GM12878 (cell line): ENCODE measurements at regions not wholly inside any gene's neighbourhood (a gene's known extent, or its start where the extent isn't known, plus 50 kb on each side); places are given as distances from the start of the nearest gene placed in this dataset.

Source experiments
- ATAC-seq: fragments of 200-7000 bp; cut with Tn5 transposase; 3 replicates; pipeline ENCODE4 v1.9.1; 2020; ENCODE audit warnings: mild to moderate bottlenecking, moderate library complexity
- BruUV-seq: library from RNA; stranded (reverse); fragments of 400-500 nt; replicated peaks from 2 replicates; lab custom pipeline; 2021; lab: Mats Ljungman, UMichigan
- CTCF ChIA-PET: fragments of 300-600 bp; sonication (Branson Sonifier 250); formaldehyde crosslinking; extraction: SDS; loops from one replicate; lab custom pipeline; 2021; ENCODE audit warnings: inconsistent platforms; lab: Yijun Ruan, JAX
- POLR2A ChIA-PET: fragments of 350-600 bp; formaldehyde crosslinking; extraction: SDS; loops from one replicate; lab custom pipeline; 2021; ENCODE audit warnings: inconsistent platforms; lab: Charles Lee
- RAD21 ChIA-PET: fragments of 300-600 bp; sonication (Branson Sonifier 250); formaldehyde crosslinking; loops from one replicate; lab custom pipeline; 2023; ENCODE audit warnings: antibody characterized with exemption; ENCODE audit not compliant: unreplicated experiment; lab: Charles Lee
- SMC1A ChIA-PET: fragments of 300-600 bp; sonication (Branson Sonifier 250); formaldehyde crosslinking; loops from one replicate; lab custom pipeline; 2023; ENCODE audit not compliant: unreplicated experiment, uncharacterized antibody; lab: Charles Lee
- DNase-seq: peaks from one replicate; pipeline ENCODE4 v3.0.0-alpha.2; 2011; ENCODE audit warnings: low read depth, low spot score
- FAIRE-seq: peaks from 3 replicates; lab custom pipeline; 2011; peaks lifted over from hg19 to GRCh38; lab: Jason Lieb, UNC
- H2AFZ ChIP-seq: 2 replicates; pipeline ENCODE4 v1.6.0; 2011; ENCODE audit warnings: low read depth, low read length, control low read depth; ENCODE audit not compliant: control insufficient read depth
- H3K27ac ChIP-seq: 2 replicates; pipeline ENCODE4 v1.5.1; 2011; ENCODE audit warnings: control low read depth; ENCODE audit not compliant: control insufficient read depth, insufficient read depth
- H3K27me3 ChIP-seq, 2 experiments: replicated peaks in 1 of 2; 2 replicates each; pipeline versions ENCODE4 v1.6.0 to v1.6.1; 2011; ENCODE audit warnings: low read length in 1 of 2; ENCODE audit not compliant: control insufficient read depth in 2 of 2, insufficient read depth in 2 of 2
- H3K36me3 ChIP-seq, 2 experiments: 2 replicates each; pipeline ENCODE4 v1.5.1; 2011; ENCODE audit warnings: low read length in 1 of 2; ENCODE audit not compliant: control insufficient read depth in 2 of 2, insufficient read depth in 2 of 2
- H3K4me1 ChIP-seq: 2 replicates; pipeline ENCODE4 v1.6.1; 2011; ENCODE audit warnings: mild to moderate bottlenecking, low read length, moderate library complexity, mixed read lengths; ENCODE audit not compliant: control insufficient read depth, insufficient read depth
- H3K4me2 ChIP-seq: 2 replicates; pipeline ENCODE4 v1.6.0; 2011; ENCODE audit warnings: control low read depth; ENCODE audit not compliant: control insufficient read depth, insufficient read depth
- H3K4me3 ChIP-seq: fragments of 200-600 bp; sonication (generic); 2 replicates; pipeline ENCODE4 v1.5.1; 2016
- H3K79me2 ChIP-seq: 2 replicates; pipeline ENCODE4 v1.6.0; 2011; ENCODE audit warnings: low read length; ENCODE audit not compliant: control insufficient read depth, insufficient read depth
- H3K9ac ChIP-seq: 2 replicates; pipeline ENCODE4 v1.8.0; 2011; ENCODE audit warnings: low read length, control low read depth, mixed read lengths; ENCODE audit not compliant: control insufficient read depth, insufficient read depth
- H3K9me3 ChIP-seq: replicated peaks from 3 replicates; pipeline ENCODE4 v1.5.1; 2011; ENCODE audit warnings: mild to moderate bottlenecking, low read length; ENCODE audit not compliant: control insufficient read depth, insufficient read depth
- H4K20me1 ChIP-seq: 2 replicates; pipeline ENCODE4 v1.6.0; 2011; ENCODE audit not compliant: control insufficient read depth, insufficient read depth
- IKZF1 ChIP-seq: fragments of 450-650 bp; conservative IDR thresholded peaks from 2 replicates; pipeline ENCODE4 v1.6.1; 2017; ENCODE audit warnings: antibody characterized with exemption, mild to moderate bottlenecking
- PAX5 ChIP-seq: IDR thresholded peaks from 2 replicates; pipeline ENCODE4 v1.6.1; 2011; ENCODE audit warnings: low read depth, low read length, borderline replicate concordance
- SMARCA5 ChIP-seq: fragments of 450-650 bp; IDR thresholded peaks from 2 replicates; pipeline ENCODE4 v1.6.1; 2017; ENCODE audit warnings: mild to moderate bottlenecking
- TCF12 ChIP-seq: IDR thresholded peaks from 2 replicates; pipeline ENCODE4 v1.6.1; 2011; ENCODE audit warnings: low read depth, mild to moderate bottlenecking, low read length
- ZNF274 ChIP-seq: IDR thresholded peaks from one replicate; pipeline ENCODE4 v1.8.0; 2011; ENCODE audit not compliant: insufficient read length, insufficient read depth
- WGBS: methylation state at CpG from one replicate; pipeline ENCODE4 v1.1.6; 2016; ENCODE audit warnings: low lambda C conversion rate; ENCODE audit not compliant: insufficient replicate concordance, insufficient coverage; ENCODE audit errors: missing lambda C conversion rate; 5-methylcytosine and 5-hydroxymethylcytosine counted together
- in situ Hi-C: fragments of 300-500 bp; cut with MboI; formaldehyde crosslinking; loops from 9 replicates; pipeline ENCODE4 v1.14.3; 2018; ENCODE audit warnings: mixed read lengths
- intact Hi-C: fragments of 100-400 bp; cut with micrococcal nuclease; formaldehyde crosslinking; loops from one replicate; pipeline ENCODE4 v1.14.2; 2022; ENCODE audit not compliant: unreplicated experiment
- TF ChIP-seq, protein P1 (sequence below): fragments of 450-650 bp; conservative IDR thresholded peaks from 2 replicates; pipeline ENCODE4 v1.6.1; 2017; ENCODE audit warnings: mild to moderate bottlenecking, moderate library complexity
- TF ChIP-seq, protein P2 (sequence below): fragments of 450-650 bp; formaldehyde crosslinking; IDR thresholded peaks from 2 replicates; pipeline ENCODE4 v1.4.0; 2020; ENCODE audit warnings: mild to moderate bottlenecking, moderate library complexity
- TF ChIP-seq, protein P3 (sequence below), 3 experiments: IDR thresholded peaks in 2 of 3; conservative IDR thresholded peaks in 1 of 3; 2 replicates each; pipeline ENCODE4 v1.5.1; 2011; ENCODE audit warnings: low read depth in 3 of 3, low read length in 3 of 3, mild to moderate bottlenecking in 3 of 3, control low read depth in 2 of 3, moderate library complexity in 2 of 3, inconsistent platforms in 1 of 3, mixed read lengths in 1 of 3; ENCODE audit not compliant: control insufficient read depth in 2 of 3, insufficient read depth in 1 of 3; ENCODE audit errors: extremely low read depth in 1 of 3

DNA sequence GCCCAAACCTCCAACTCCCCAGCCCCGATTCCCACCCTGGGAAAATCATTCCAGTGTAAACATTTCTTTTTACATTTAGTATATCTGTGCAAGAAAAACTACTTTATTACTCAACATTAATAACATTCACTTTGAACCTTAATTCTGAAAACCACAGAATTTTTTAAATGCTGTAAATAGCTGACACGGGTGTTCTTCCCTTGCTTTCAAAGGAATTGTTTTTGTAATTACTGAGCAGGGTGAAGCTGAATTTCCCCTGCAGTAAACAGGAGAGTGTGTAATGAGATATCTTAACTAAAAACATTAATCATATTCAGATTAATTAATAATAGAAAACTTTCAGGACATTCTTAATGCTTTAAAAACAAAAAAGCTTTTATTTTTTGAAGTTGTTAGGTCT lies 99.3 kb upstream of the CITED2 start:
- H4K20me1 ChIP-seq, result no peaks in the 10 kb centered on the region
- 0% methylated on average over 2 of the region's 2 CpGs for WGBS
- ChIA-PET CTCF (interaction anchor here (1.0 to 1.2 kb wide), 5 partner anchors 15 to 1448 kb away, joined by 3 to 5 read pairs (median 3); no protein-coding TSS in a partner anchor), POLR2A (no interaction called here), RAD21 (interaction anchor here (1.2 to 2.5 kb wide), 5 partner anchors 25 to 104 kb away, joined by 3 to 16 read pairs (median 6); partner anchors contain the start of gene CITED2)
- no peak overlapping the region for H2AFZ ChIP-seq
- BruUV-seq, result no TSS peak
- no peak overlapping the region for H3K4me2 ChIP-seq
- H3K9ac ChIP-seq, result no peak overlapping the region
- no peaks in the 10 kb centered on the region for H3K9me3 ChIP-seq
- TF ChIP-seq ZNF274 (no peak), PAX5 (no peak)
- TF ChIP-seq, all 136 proteins: peak for 0
- no peak for ATAC-seq
- DNase-seq, result no peak
- intact Hi-C loops (loop anchor here (1.0 kb wide), 1 partner anchor 42 kb away; no protein-coding TSS in a partner anchor), in situ Hi-C loops (no loop called here)
- H3K36me3 ChIP-seq, result no peaks in the 10 kb centered on the region
- no peaks in the 10 kb centered on the region for H3K4me1 ChIP-seq
- SMC1A ChIA-PET, result interaction anchor here (0.6 to 2.9 kb wide), 11 partner anchors 13 to 1078 kb away, joined by 3 to 12 read pairs (median 3); no protein-coding TSS in a partner anchor
- H3K27ac ChIP-seq, result no peak overlapping the region
- FAIRE-seq, result no peak
- H3K79me2 ChIP-seq, result no peaks in the 10 kb centered on the region
- no peak overlapping the region for H3K4me3 ChIP-seq
- no peaks in the 10 kb centered on the region for H3K27me3 ChIP-seq

DNA sequence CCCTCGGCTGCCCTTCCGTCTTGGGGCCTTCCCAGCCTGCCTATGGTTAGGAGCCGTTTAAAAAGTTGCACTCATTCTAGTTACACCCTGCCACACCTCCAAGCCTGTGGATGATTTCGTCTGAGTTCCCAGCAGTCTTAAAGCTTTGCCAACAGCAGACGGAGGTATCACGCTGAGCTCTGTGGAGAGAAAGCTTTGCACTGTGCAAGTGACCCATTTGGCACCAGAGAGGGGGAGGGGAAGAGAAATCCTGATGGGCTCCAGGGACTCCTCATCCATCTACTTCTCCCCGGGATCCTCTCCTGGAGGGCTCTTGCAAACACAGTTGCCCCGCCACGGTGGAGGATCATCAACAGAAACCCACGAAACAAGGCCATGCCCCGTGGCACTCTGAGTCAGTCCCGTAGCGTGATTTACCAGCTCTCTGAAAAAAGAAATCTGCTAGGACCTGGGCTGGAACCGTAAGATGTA lies 98.8 kb upstream of the CITED2 start:
- Histone ChIP-seq H3K79me2 (no peaks in the 10 kb centered on the region), H3K9me3 (no peaks in the 10 kb centered on the region), H3K27me3 (no peaks in the 10 kb centered on the region), H3K4me1 (no peaks in the 10 kb centered on the region), H3K36me3 (no peaks in the 10 kb centered on the region), H3K9ac (no peak overlapping the region), H2AFZ (no peak overlapping the region), H3K27ac (no peak overlapping the region), H3K4me2 (no peak overlapping the region), H3K4me3 (no peak overlapping the region), H4K20me1 (no peaks in the 10 kb centered on the region)
- POLR2A ChIA-PET, result interaction anchor here (0.5 kb wide), 1 partner anchor 9 kb away, joined by 5 read pairs; no protein-coding TSS in a partner anchor
- SMC1A ChIA-PET, result interaction anchor here (1.0 to 1.3 kb wide), 3 partner anchors 23 to 123 kb away, joined by 3 read pairs; no protein-coding TSS in a partner anchor
- intact Hi-C loops, result no loop called here
- CTCF ChIA-PET, result no interaction called here
- DNase-seq (no peak), FAIRE-seq (no peak), ATAC-seq (peak; percentile 26; the same call in 1 of the 3 replicates)
- BruUV-seq, result no TSS peak
- RAD21 ChIA-PET, result interaction anchor here (1.2 to 2.5 kb wide), 4 partner anchors 24 to 98 kb away, joined by 3 to 16 read pairs (median 6); partner anchors contain the start of gene CITED2
- in situ Hi-C loops, result no loop called here
- 62% methylated on average over 14 of the region's 14 CpGs for WGBS
- TF ChIP-seq TCF12 (no peak), IKZF1 (no peak), SMARCA5 (no peak)
- TF ChIP-seq, protein P1, sequence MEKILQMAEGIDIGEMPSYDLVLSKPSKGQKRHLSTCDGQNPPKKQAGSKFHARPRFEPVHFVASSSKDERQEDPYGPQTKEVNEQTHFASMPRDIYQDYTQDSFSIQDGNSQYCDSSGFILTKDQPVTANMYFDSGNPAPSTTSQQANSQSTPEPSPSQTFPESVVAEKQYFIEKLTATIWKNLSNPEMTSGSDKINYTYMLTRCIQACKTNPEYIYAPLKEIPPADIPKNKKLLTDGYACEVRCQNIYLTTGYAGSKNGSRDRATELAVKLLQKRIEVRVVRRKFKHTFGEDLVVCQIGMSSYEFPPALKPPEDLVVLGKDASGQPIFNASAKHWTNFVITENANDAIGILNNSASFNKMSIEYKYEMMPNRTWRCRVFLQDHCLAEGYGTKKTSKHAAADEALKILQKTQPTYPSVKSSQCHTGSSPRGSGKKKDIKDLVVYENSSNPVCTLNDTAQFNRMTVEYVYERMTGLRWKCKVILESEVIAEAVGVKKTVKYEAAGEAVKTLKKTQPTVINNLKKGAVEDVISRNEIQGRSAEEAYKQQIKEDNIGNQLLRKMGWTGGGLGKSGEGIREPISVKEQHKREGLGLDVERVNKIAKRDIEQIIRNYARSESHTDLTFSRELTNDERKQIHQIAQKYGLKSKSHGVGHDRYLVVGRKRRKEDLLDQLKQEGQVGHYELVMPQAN, result no peak
- TF ChIP-seq, protein P2, sequence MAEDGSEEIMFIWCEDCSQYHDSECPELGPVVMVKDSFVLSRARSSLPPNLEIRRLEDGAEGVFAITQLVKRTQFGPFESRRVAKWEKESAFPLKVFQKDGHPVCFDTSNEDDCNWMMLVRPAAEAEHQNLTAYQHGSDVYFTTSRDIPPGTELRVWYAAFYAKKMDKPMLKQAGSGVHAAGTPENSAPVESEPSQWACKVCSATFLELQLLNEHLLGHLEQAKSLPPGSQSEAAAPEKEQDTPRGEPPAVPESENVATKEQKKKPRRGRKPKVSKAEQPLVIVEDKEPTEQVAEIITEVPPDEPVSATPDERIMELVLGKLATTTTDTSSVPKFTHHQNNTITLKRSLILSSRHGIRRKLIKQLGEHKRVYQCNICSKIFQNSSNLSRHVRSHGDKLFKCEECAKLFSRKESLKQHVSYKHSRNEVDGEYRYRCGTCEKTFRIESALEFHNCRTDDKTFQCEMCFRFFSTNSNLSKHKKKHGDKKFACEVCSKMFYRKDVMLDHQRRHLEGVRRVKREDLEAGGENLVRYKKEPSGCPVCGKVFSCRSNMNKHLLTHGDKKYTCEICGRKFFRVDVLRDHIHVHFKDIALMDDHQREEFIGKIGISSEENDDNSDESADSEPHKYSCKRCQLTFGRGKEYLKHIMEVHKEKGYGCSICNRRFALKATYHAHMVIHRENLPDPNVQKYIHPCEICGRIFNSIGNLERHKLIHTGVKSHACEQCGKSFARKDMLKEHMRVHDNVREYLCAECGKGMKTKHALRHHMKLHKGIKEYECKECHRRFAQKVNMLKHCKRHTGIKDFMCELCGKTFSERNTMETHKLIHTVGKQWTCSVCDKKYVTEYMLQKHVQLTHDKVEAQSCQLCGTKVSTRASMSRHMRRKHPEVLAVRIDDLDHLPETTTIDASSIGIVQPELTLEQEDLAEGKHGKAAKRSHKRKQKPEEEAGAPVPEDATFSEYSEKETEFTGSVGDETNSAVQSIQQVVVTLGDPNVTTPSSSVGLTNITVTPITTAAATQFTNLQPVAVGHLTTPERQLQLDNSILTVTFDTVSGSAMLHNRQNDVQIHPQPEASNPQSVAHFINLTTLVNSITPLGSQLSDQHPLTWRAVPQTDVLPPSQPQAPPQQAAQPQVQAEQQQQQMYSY (CRISPR knock-in tag), result no peak
- TF ChIP-seq, protein P3, sequence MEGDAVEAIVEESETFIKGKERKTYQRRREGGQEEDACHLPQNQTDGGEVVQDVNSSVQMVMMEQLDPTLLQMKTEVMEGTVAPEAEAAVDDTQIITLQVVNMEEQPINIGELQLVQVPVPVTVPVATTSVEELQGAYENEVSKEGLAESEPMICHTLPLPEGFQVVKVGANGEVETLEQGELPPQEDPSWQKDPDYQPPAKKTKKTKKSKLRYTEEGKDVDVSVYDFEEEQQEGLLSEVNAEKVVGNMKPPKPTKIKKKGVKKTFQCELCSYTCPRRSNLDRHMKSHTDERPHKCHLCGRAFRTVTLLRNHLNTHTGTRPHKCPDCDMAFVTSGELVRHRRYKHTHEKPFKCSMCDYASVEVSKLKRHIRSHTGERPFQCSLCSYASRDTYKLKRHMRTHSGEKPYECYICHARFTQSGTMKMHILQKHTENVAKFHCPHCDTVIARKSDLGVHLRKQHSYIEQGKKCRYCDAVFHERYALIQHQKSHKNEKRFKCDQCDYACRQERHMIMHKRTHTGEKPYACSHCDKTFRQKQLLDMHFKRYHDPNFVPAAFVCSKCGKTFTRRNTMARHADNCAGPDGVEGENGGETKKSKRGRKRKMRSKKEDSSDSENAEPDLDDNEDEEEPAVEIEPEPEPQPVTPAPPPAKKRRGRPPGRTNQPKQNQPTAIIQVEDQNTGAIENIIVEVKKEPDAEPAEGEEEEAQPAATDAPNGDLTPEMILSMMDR (IDR thresholded peaks at IDR 0.05 in 2 of 3, conservative IDR thresholded peaks at IDR 0.05 in 1 of 3; ENCODE audit: control insufficient read depth in 2 of 3, extremely low read depth in 1 of 3, insufficient read depth in 1 of 3, low read depth in 3 of 3, low read length in 3 of 3), result no peak
